ENCODE measurements at regions not wholly inside any gene's neighbourhood (a gene's known extent, or its start where the extent isn't known, plus 50 kb on each side); places are given as distances from the start of the nearest gene placed in this dataset.
A peak's percentile ranks its signal among the peaks of the same experiment; 100 is the strongest.

DNA sequence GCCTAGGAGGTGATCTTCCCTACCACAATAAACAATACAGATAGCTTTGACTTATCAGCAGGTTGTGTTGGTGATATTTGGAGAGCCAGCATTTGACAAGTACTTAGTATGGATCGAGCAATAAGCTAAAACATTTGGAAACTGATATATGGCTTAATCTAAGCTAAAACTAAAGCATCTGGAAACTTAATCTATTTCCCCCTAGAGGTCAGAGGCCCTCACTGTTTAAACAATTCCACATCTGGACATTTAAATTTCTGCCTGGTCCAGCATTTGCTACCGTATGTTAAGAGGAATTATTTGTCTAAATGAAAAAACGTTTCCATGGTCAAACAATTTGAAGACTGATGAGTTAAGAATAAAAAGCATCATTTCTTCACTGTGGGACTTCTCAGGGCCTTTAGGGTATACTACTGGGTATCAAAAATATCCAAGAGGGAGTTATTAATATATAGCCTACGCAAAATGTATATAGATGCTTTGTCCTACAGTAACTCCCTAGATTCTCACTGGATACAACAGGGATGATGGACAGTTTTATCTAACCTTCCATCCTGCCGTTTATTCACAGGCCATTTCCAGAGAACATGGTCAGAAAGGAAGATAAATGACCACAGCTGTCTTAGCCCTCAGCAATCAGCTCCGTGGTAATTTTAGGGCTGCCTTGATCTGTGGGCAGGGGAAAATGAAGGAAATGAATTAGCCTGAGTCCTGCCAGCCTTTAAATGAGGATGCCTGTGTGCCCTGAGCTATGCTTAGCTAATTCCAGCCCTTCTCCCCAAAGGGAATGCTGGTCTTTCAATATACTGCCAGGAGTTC is 135.4 kb upstream of the NUDT4 start:
- no peak overlapping the region for H2AFZ ChIP-seq (ENCODE audit: low read length)
- TF ChIP-seq, protein P1, sequence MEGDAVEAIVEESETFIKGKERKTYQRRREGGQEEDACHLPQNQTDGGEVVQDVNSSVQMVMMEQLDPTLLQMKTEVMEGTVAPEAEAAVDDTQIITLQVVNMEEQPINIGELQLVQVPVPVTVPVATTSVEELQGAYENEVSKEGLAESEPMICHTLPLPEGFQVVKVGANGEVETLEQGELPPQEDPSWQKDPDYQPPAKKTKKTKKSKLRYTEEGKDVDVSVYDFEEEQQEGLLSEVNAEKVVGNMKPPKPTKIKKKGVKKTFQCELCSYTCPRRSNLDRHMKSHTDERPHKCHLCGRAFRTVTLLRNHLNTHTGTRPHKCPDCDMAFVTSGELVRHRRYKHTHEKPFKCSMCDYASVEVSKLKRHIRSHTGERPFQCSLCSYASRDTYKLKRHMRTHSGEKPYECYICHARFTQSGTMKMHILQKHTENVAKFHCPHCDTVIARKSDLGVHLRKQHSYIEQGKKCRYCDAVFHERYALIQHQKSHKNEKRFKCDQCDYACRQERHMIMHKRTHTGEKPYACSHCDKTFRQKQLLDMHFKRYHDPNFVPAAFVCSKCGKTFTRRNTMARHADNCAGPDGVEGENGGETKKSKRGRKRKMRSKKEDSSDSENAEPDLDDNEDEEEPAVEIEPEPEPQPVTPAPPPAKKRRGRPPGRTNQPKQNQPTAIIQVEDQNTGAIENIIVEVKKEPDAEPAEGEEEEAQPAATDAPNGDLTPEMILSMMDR (IDR thresholded peaks at IDR 0.05; ENCODE audit: extremely low read depth, low read depth, low read length), result peak; percentile 5
- H3K79me2 ChIP-seq (ENCODE audit: insufficient read depth, low read length), result no peaks in the 10 kb centered on the region
- H3K4me2 ChIP-seq (ENCODE audit: insufficient read depth, low read length), result no peak overlapping the region
- H3K9me3 ChIP-seq (ENCODE audit: low read depth, low read length), result no peaks in the 10 kb centered on the region
- no peaks in the 10 kb centered on the region for H4K20me1 ChIP-seq (ENCODE audit: insufficient read depth, low read length)
- H3K36me3 ChIP-seq (ENCODE audit: insufficient read depth, low read length), result no peaks in the 10 kb centered on the region
- no peak overlapping the region for H3K27ac ChIP-seq (ENCODE audit: low read depth, low read length)
- no peaks in the 10 kb centered on the region for H3K27me3 ChIP-seq (ENCODE audit: insufficient read depth, low read length)
- no peak for DNase-seq (ENCODE audit: insufficient read length, low spot score, missing footprints)
- peaks cover 7% of the 10 kb centered on the region for H3K4me1 ChIP-seq (ENCODE audit: insufficient read depth, low read length)
- no peak overlapping the region for H3K4me3 ChIP-seq (ENCODE audit: insufficient read depth, low read length)

DNA sequence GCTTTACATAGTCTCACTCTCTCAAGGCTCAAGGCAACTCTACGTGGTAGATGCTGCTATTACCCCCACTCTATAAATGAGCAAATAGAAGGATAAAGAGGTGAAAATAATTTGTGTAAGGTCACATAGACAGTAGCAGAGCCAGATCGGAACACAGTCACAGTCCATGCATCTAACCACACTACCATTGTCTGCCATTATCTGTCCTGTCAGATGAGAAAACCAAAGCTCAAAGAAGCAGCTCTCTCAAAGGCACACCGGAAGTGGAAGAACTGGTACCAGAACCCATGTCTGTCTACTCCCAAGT is 134.4 kb upstream of the NUDT4 start:
- Histone ChIP-seq H3K9me3 (ENCODE audit: low read depth, low read length) (no peaks in the 10 kb centered on the region), H3K4me1 (ENCODE audit: insufficient read depth, low read length) (peaks cover 7% of the 10 kb centered on the region), H3K27me3 (ENCODE audit: insufficient read depth, low read length) (no peaks in the 10 kb centered on the region), H3K36me3 (ENCODE audit: insufficient read depth, low read length) (no peaks in the 10 kb centered on the region), H4K20me1 (ENCODE audit: insufficient read depth, low read length) (no peaks in the 10 kb centered on the region), H3K79me2 (ENCODE audit: insufficient read depth, low read length) (no peaks in the 10 kb centered on the region), H3K4me2 (ENCODE audit: insufficient read depth, low read length) (no peak overlapping the region), H2AFZ (ENCODE audit: low read length) (no peak overlapping the region), H3K4me3 (ENCODE audit: insufficient read depth, low read length) (no peak overlapping the region), H3K27ac (ENCODE audit: low read depth, low read length) (no peak overlapping the region)
- TF ChIP-seq, protein P1 (IDR thresholded peaks at IDR 0.05; ENCODE audit: extremely low read depth, low read depth, low read length), result no peak
- no peak for DNase-seq (ENCODE audit: insufficient read length, low spot score, missing footprints)

DNA sequence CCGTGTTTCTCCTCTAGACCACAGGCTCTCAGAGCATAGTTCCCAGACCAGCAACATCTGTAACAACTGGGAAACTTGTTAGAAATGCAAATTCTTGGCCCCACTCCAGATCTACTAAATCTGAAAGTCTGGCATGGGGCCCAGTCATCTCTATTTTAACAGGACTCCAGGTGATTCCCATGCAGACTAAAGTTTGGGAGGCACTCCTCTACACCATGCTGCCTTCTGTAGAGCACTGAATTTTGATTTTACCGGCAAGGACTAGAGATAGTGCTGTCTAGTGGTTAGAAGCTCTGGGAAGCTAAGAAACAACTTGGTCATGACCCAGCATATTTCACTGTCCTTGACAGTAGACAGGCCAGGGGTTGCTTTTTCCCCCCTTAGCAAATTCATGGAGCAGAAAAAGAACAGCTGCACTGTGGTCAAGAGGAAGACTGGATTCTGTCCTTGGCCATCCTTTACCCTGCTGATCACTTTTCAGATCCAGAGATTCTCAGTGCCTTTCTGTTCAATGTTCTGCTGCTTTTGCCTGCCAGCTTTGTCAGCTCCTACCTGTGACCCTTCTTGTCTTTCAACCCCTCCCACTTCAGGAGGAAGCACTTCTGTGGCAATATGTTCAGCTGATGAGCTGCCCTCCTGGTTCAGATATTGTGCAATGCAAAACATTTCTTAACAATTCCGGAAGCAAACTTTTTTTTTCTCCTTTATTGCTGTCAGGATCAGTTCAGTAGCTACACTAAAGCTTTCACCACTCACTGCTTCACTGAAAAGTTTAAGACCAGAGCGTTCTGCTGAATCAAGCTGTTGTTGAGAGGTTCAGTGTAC is 133.8 kb upstream of the NUDT4 start:
- Histone ChIP-seq H3K27ac (ENCODE audit: low read depth, low read length) (no peak overlapping the region), H3K4me2 (ENCODE audit: insufficient read depth, low read length) (no peak overlapping the region), H3K4me1 (ENCODE audit: insufficient read depth, low read length) (peaks cover 9% of the 10 kb centered on the region)

More for the DNA sequence above, 133.8 kb upstream of the NUDT4 start:
- TF ChIP-seq, protein P1 (IDR thresholded peaks at IDR 0.05; ENCODE audit: extremely low read depth, low read depth, low read length), result no peak
- Histone ChIP-seq H3K36me3 (ENCODE audit: insufficient read depth, low read length) (no peaks in the 10 kb centered on the region), H3K79me2 (ENCODE audit: insufficient read depth, low read length) (no peaks in the 10 kb centered on the region), H2AFZ (ENCODE audit: low read length) (peak overlapping the region; percentile 72), H3K9me3 (ENCODE audit: low read depth, low read length) (no peaks in the 10 kb centered on the region), H3K4me3 (ENCODE audit: insufficient read depth, low read length) (no peak overlapping the region), H4K20me1 (ENCODE audit: insufficient read depth, low read length) (no peaks in the 10 kb centered on the region), H3K27me3 (ENCODE audit: insufficient read depth, low read length) (no peaks in the 10 kb centered on the region)
- no peak for DNase-seq (ENCODE audit: insufficient read length, low spot score, missing footprints)

All from osteoblast (primary cell).